HG03060 (cell line): ENCODE measurements at regions not wholly inside any gene's neighbourhood (a gene's known extent, or its start where the extent isn't known, plus 50 kb on each side); places are given as distances from the start of the nearest gene placed in this dataset.
"Not testable (repeated sequence)": the region's sequence is repeated elsewhere in the genome, so short reads cannot be mapped to it uniquely, and the experiment has no call there.

Experiments used
- ATAC-seq: cut with Tn5 transposase; IDR thresholded peaks from one replicate; pipeline ENCODE4 v1.9.1; 2021; ENCODE audit warnings: low read depth, moderate number of reproducible peaks; ENCODE audit not compliant: unreplicated experiment

- ATAC-seq = not testable (repeated sequence)
Measured at GRCh38 chr14:85852123-85852522, 322.2 kb downstream of the FLRT2 start.

GRCh38 chr14:85830549-85830948 is 300.6 kb downstream of the FLRT2 start:
- not testable (repeated sequence) for ATAC-seq

GRCh38 chr14:85829601-85830000 is 299.7 kb downstream of the FLRT2 start:
- ATAC-seq = not testable (repeated sequence)

- ATAC-seq = no peak
Measured at GRCh38 chr14:85824526-85824925, 294.6 kb downstream of the FLRT2 start.

- no peak for ATAC-seq
Measured at GRCh38 chr14:85822236-85822635, 292.3 kb downstream of the FLRT2 start.

GRCh38 chr14:85817430-85817829 is 287.5 kb downstream of the FLRT2 start:
- no peak for ATAC-seq

GRCh38 chr14:85813040-85813439 is 283.1 kb downstream of the FLRT2 start:
- ATAC-seq = no peak

- no peak for ATAC-seq
Measured at GRCh38 chr14:85811340-85811739, 281.4 kb downstream of the FLRT2 start.

- ATAC-seq = no peak
Measured at GRCh38 chr14:85799668-85800067, 269.7 kb downstream of the FLRT2 start.

GRCh38 chr14:85798856-85799255 is 268.9 kb downstream of the FLRT2 start:
- no peak for ATAC-seq

GRCh38 chr14:85793533-85793932 is 263.6 kb downstream of the FLRT2 start:
- ATAC-seq = no peak

- ATAC-seq = no peak
Measured at GRCh38 chr14:85789506-85789905, 259.6 kb downstream of the FLRT2 start.

GRCh38 chr14:85788470-85789233 is 258.7 kb downstream of the FLRT2 start:
- no peak for ATAC-seq

GRCh38 chr14:85766295-85766694 is 236.4 kb downstream of the FLRT2 start:
- ATAC-seq = no peak

GRCh38 chr14:85764822-85765221 is 234.9 kb downstream of the FLRT2 start:
- no peak for ATAC-seq

GRCh38 chr14:85762526-85762925 is 232.6 kb downstream of the FLRT2 start:
- ATAC-seq = no peak

- no peak for ATAC-seq
Measured at GRCh38 chr14:85752175-85752574, 222.2 kb downstream of the FLRT2 start.

GRCh38 chr14:85744573-85744972 is 214.6 kb downstream of the FLRT2 start:
- no peak for ATAC-seq

GRCh38 chr14:85732031-85732430 is 202.1 kb downstream of the FLRT2 start:
- no peak for ATAC-seq

- no peak for ATAC-seq
Measured at GRCh38 chr14:85731186-85731585, 201.2 kb downstream of the FLRT2 start.

- ATAC-seq = no peak
Measured at GRCh38 chr14:85728476-85729065, 198.6 kb downstream of the FLRT2 start.

- no peak for ATAC-seq
Measured at GRCh38 chr14:85714069-85714468, 184.1 kb downstream of the FLRT2 start.
